ENCODE measurements at regions not wholly inside any gene's neighbourhood (a gene's known extent, or its start where the extent isn't known, plus 50 kb on each side); places are given as distances from the start of the nearest gene placed in this dataset.

DNA sequence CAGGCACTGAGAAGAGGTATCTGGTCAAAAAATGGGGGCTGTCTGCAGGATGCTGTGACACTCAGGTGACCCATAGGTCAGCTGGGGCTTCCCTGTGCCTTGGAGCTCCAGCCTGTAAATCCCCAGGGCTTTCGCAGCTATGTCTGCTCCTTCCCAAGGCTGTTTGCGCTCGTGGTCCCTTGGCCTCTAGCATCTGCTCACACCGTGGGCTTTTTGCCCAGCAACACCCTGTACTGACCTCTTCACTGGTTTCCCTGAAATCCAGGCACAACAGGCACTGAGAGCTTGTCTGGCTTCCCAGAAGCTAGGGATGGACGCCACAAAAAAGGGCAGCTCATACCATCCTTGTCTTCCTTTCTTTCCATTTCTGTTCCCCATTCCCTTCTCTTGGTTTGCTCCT, 280.3 kb upstream of the HABP2 start:
- TF ChIP-seq, protein P1, sequence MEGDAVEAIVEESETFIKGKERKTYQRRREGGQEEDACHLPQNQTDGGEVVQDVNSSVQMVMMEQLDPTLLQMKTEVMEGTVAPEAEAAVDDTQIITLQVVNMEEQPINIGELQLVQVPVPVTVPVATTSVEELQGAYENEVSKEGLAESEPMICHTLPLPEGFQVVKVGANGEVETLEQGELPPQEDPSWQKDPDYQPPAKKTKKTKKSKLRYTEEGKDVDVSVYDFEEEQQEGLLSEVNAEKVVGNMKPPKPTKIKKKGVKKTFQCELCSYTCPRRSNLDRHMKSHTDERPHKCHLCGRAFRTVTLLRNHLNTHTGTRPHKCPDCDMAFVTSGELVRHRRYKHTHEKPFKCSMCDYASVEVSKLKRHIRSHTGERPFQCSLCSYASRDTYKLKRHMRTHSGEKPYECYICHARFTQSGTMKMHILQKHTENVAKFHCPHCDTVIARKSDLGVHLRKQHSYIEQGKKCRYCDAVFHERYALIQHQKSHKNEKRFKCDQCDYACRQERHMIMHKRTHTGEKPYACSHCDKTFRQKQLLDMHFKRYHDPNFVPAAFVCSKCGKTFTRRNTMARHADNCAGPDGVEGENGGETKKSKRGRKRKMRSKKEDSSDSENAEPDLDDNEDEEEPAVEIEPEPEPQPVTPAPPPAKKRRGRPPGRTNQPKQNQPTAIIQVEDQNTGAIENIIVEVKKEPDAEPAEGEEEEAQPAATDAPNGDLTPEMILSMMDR (IDR thresholded peaks at IDR 0.05) = no peak
- TF ChIP-seq POLR2AphosphoS5 (IDR thresholded peaks at IDR 0.05; ENCODE audit: low read depth, low read length) = no peak
